IMR-90 (cell line): ENCODE measurements at regions not wholly inside any gene's neighbourhood (a gene's known extent, or its start where the extent isn't known, plus 50 kb on each side); places are given as distances from the start of the nearest gene placed in this dataset.

Experiments used
- ATAC-seq: fragments of 200-7000 bp; cut with Tn5 transposase; 2 replicates; pipeline ENCODE4 v1.9.1; 2020; ENCODE audit warnings: low read depth, mild to moderate bottlenecking, moderate library complexity
- BruUV-seq: library from RNA; stranded (reverse); fragments of 400-500 nt; replicated peaks from 2 replicates; lab custom pipeline; 2021; lab: Mats Ljungman, UMichigan
- CTCF ChIA-PET: fragments of 300-600 bp; formaldehyde crosslinking; extraction: SDS; loops from one replicate; lab custom pipeline; 2021; ENCODE audit warnings: antibody characterized with exemption; lab: Yijun Ruan, JAX
- POLR2A ChIA-PET: fragments of 300-600 bp; sonication (Branson Sonifier 250); formaldehyde crosslinking; loops from one replicate; lab custom pipeline; 2022; ENCODE audit warnings: antibody characterized with exemption; ENCODE audit not compliant: unreplicated experiment; lab: Charles Lee
- DNase-seq: peaks from one replicate; pipeline ENCODE4 v3.0.0; 2013
- H2AFZ ChIP-seq: replicated peaks from 2 replicates; pipeline ENCODE3; 2013; ENCODE audit warnings: low read length, mild to moderate bottlenecking; ENCODE audit not compliant: poor library complexity
- H2AK5ac ChIP-seq: 2 replicates; pipeline ENCODE4 v1.6.1; 2013; ENCODE audit warnings: low read depth, low read length, inconsistent platforms
- H2AK9ac ChIP-seq: replicated peaks from 2 replicates; pipeline ENCODE3; 2013; ENCODE audit warnings: mild to moderate bottlenecking, low read depth, low read length, moderate library complexity; ENCODE audit not compliant: poor library complexity
- H2BK120ac ChIP-seq: 2 replicates; pipeline ENCODE4 v1.6.1; 2013; ENCODE audit warnings: low read depth, low read length, inconsistent platforms
- H2BK15ac ChIP-seq: 3 replicates; pipeline ENCODE4 v1.6.1; 2013; ENCODE audit warnings: low read depth, low read length, inconsistent platforms
- H2BK20ac ChIP-seq: 2 replicates; pipeline ENCODE4 v1.6.1; 2013; ENCODE audit warnings: low read depth, mild to moderate bottlenecking, inconsistent platforms, low read length, moderate library complexity
- H2BK5ac ChIP-seq: 2 replicates; pipeline ENCODE4 v1.6.1; 2013; ENCODE audit warnings: mild to moderate bottlenecking, low read depth, low read length, inconsistent platforms; ENCODE audit not compliant: poor library complexity, severe bottlenecking
- H3K14ac ChIP-seq: replicated peaks from 2 replicates; pipeline ENCODE4 v1.6.1; 2013; ENCODE audit warnings: low read depth, low read length, inconsistent platforms
- H3K18ac ChIP-seq: 2 replicates; pipeline ENCODE4 v1.6.1; 2013; ENCODE audit warnings: low read depth, low read length, control low read depth
- H3K23ac ChIP-seq: 2 replicates; pipeline ENCODE4 v1.6.1; 2013; ENCODE audit warnings: low read depth, low read length, inconsistent platforms
- H3K27ac ChIP-seq: 2 replicates; pipeline ENCODE4 v1.5.1; 2013; ENCODE audit warnings: mild to moderate bottlenecking, control low read depth, low read length; ENCODE audit not compliant: insufficient read depth
- H3K27me3 ChIP-seq: 2 replicates; pipeline ENCODE4 v1.6.1; 2013; ENCODE audit warnings: low read length; ENCODE audit not compliant: control insufficient read depth, insufficient read depth
- H3K36me3 ChIP-seq: 2 replicates; pipeline ENCODE4 v1.6.1; 2013; ENCODE audit warnings: low read length, mixed read lengths; ENCODE audit not compliant: control insufficient read depth, insufficient read depth
- H3K4ac ChIP-seq: 2 replicates; pipeline ENCODE4 v1.6.1; 2013; ENCODE audit warnings: low read depth, low read length, inconsistent platforms
- H3K4me1 ChIP-seq: 2 replicates; pipeline ENCODE4 v1.6.1; 2013; ENCODE audit warnings: low read length, mixed read lengths; ENCODE audit not compliant: control insufficient read depth, insufficient read depth
- H3K4me2 ChIP-seq: 2 replicates; pipeline ENCODE4 v1.6.1; 2013; ENCODE audit warnings: low read depth, mild to moderate bottlenecking, control low read depth, low read length, moderate library complexity
- H3K4me3 ChIP-seq: 2 replicates; pipeline ENCODE4 v1.5.1; 2013; ENCODE audit warnings: low read depth, mild to moderate bottlenecking, control low read depth, low read length, moderate library complexity; ENCODE audit not compliant: insufficient read depth
- H3K56ac ChIP-seq: 2 replicates; pipeline ENCODE4 v1.6.1; 2013; ENCODE audit warnings: low read length, inconsistent platforms; ENCODE audit not compliant: insufficient read depth; ENCODE audit errors: extremely low read depth
- H3K79me1 ChIP-seq, 2 experiments: 2 replicates each; pipeline ENCODE4 v1.6.1; 2013; ENCODE audit warnings: low read length in 2 of 2, inconsistent platforms in 1 of 2, low read depth in 1 of 2
- H3K9ac ChIP-seq: 2 replicates; pipeline ENCODE4 v1.6.1; 2013; ENCODE audit warnings: low read depth, low read length, control low read depth
- H3K9me1 ChIP-seq: 2 replicates; pipeline ENCODE4 v1.6.1; 2013; ENCODE audit warnings: low read length, inconsistent platforms; ENCODE audit not compliant: insufficient read depth
- H3K9me3 ChIP-seq: 2 replicates; pipeline ENCODE4 v1.6.1; 2013; ENCODE audit warnings: low read length; ENCODE audit not compliant: control insufficient read depth, insufficient read depth
- H4K20me1 ChIP-seq: 2 replicates; pipeline ENCODE4 v1.6.1; 2013; ENCODE audit warnings: low read length, inconsistent platforms; ENCODE audit not compliant: insufficient read depth
- H4K5ac ChIP-seq: 2 replicates; pipeline ENCODE4 v1.6.1; 2013; ENCODE audit warnings: mild to moderate bottlenecking, low read depth, low read length, control low read depth
- H4K8ac ChIP-seq, 2 experiments: 2 replicates each; pipeline ENCODE4 v1.6.1; 2013; ENCODE audit warnings: low read depth in 2 of 2, low read length in 2 of 2, control low read depth in 1 of 2, inconsistent platforms in 1 of 2
- H4K91ac ChIP-seq: 2 replicates; pipeline ENCODE4 v1.6.1; 2013; ENCODE audit warnings: low read depth, low read length, inconsistent platforms; ENCODE audit not compliant: insufficient read depth
- CEBPB ChIP-seq: IDR thresholded peaks from 2 replicates; pipeline ENCODE4 v1.6.1; 2012; ENCODE audit warnings: low read depth, low read length, improper control_type of control experiment
- CHD1 ChIP-seq: IDR thresholded peaks from 2 replicates; pipeline ENCODE4 v1.6.1; 2012; ENCODE audit warnings: low read depth, low read length, improper control_type of control experiment
- FOS ChIP-seq: fragments of 150-350 bp; IDR thresholded peaks from 2 replicates; pipeline ENCODE4 v1.6.1; 2016; ENCODE audit warnings: low read depth, low read length
- MAFK ChIP-seq: IDR thresholded peaks from 2 replicates; pipeline ENCODE4 v1.6.1; 2012; ENCODE audit warnings: low read depth, low read length, improper control_type of control experiment
- MAZ ChIP-seq: IDR thresholded peaks from 2 replicates; pipeline ENCODE4 v1.6.1; 2012; ENCODE audit warnings: low read depth, mild to moderate bottlenecking, low read length, improper control_type of control experiment, moderate library complexity, borderline replicate concordance
- MXI1 ChIP-seq: IDR thresholded peaks from 2 replicates; pipeline ENCODE4 v1.6.1; 2012; ENCODE audit warnings: low read depth, mild to moderate bottlenecking, low read length, moderate library complexity, borderline replicate concordance
- POLR2A ChIP-seq: IDR thresholded peaks from 2 replicates; pipeline ENCODE4 v1.6.1; 2012; ENCODE audit warnings: mild to moderate bottlenecking, low read depth, low read length
- RCOR1 ChIP-seq: IDR thresholded peaks from 2 replicates; pipeline ENCODE4 v1.6.1; 2012; ENCODE audit warnings: mild to moderate bottlenecking, low read length, improper control_type of control experiment; ENCODE audit not compliant: insufficient replicate concordance
- RFX5 ChIP-seq: IDR thresholded peaks from 2 replicates; pipeline ENCODE4 v1.8.0; 2012; ENCODE audit warnings: low read depth, mild to moderate bottlenecking, low read length, moderate library complexity
- SMC3 ChIP-seq: fragments of 150-350 bp; IDR thresholded peaks from 2 replicates; pipeline ENCODE4 v1.6.1; 2016; ENCODE audit warnings: low read depth, mild to moderate bottlenecking, antibody characterized with exemption, low read length, moderate library complexity
- WGBS, 2 experiments: methylation state at CpG; one replicate each; pipeline versions ENCODE4 v1.1.5 to v1.1.7; 2013; ENCODE audit warnings: missing lambda C conversion rate in 2 of 2; ENCODE audit not compliant: insufficient read length in 1 of 2; ENCODE audit errors: extremely low coverage in 2 of 2; 5-methylcytosine and 5-hydroxymethylcytosine counted together
- dilution Hi-C: fragments of 300-500 bp; cut with HindIII; formaldehyde crosslinking; loops from one replicate; pipeline ENCODE4 v1.14.3; 2018; ENCODE audit warnings: low sequenced_read_pairs; ENCODE audit not compliant: unreplicated experiment
- in situ Hi-C: fragments of 300-500 bp; cut with MboI; formaldehyde crosslinking; loops from 3 replicates; pipeline ENCODE4 v1.14.3; 2019; ENCODE audit warnings: low sequenced_read_pairs, inconsistent platforms, mixed read lengths
- intact Hi-C: fragments of 100-400 bp; cut with micrococcal nuclease; formaldehyde crosslinking; loops from 2 replicates; pipeline ENCODE4 v1.10.0; 2022
- TF ChIP-seq, protein P1 (sequence below): conservative IDR thresholded peaks from 2 replicates; pipeline ENCODE4 v1.5.1; 2012; ENCODE audit warnings: mild to moderate bottlenecking, low read depth, low read length, improper control_type of control experiment

DNA sequence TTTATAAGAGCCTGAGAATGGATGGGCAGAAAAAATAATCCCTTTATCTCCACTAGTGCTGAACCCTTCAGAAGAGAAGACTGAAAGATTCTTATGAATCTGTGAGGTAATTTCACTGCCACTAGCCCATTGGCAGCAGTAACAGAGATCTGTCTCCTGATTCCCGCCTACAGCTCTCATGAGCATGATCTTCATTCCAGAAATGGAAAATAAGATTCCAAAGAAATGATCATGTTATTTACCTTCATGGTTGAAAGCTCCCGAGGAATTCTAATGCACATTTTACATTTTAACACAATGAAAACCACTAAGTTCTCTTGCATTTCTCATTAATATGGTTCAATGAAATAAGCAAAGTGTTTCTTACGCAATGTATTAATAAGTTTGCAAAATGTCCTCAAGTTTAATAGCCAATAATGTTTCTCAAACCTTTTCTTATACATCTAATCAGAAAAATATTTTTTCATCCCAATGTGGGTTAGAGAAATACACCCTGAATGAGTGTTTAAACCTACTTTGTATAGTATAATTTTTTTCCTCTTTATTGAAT lies 905.6 kb downstream of the TMEM182 start:
- POLR2A ChIA-PET = no interaction called here
- ATAC-seq (no peak), DNase-seq (no peak)
- WGBS, 2 experiments = no CpG with 5 or more reads among the region's 3 CpGs
- Histone ChIP-seq H3K4me2 (no peak overlapping the region), H3K14ac (no peak overlapping the region), H3K27me3 (no peaks in the 10 kb centered on the region), H2AK5ac (no peak overlapping the region), H2BK5ac (no peak overlapping the region), H3K9me1 (no peaks in the 10 kb centered on the region), H3K36me3 (no peaks in the 10 kb centered on the region), H2BK20ac (no peak overlapping the region), H2AFZ (no peak overlapping the region), H3K56ac (no peak overlapping the region), H3K9me3 (peaks cover 5% of the 10 kb centered on the region), H3K27ac (no peak overlapping the region), H3K23ac (no peak overlapping the region), H2AK9ac (no peak overlapping the region), H2BK15ac (no peak overlapping the region), H4K20me1 (no peaks in the 10 kb centered on the region), H3K9ac (no peak overlapping the region), H3K4me1 (no peaks in the 10 kb centered on the region), H3K4ac (no peak overlapping the region), H4K8ac (no peak overlapping the region), H3K79me1 (no peaks in the 10 kb centered on the region), H3K4me3 (no peak overlapping the region), H4K91ac (no peak overlapping the region), H2BK120ac (no peak overlapping the region), H4K5ac (no peak overlapping the region), H3K18ac (no peak overlapping the region)
- in situ Hi-C loops (no loop called here), dilution Hi-C loops (no loop called here), intact Hi-C loops (no loop called here)
- no peak for TF ChIP-seq MAFK
- no peak for TF ChIP-seq CHD1
- TF ChIP-seq, protein P1, sequence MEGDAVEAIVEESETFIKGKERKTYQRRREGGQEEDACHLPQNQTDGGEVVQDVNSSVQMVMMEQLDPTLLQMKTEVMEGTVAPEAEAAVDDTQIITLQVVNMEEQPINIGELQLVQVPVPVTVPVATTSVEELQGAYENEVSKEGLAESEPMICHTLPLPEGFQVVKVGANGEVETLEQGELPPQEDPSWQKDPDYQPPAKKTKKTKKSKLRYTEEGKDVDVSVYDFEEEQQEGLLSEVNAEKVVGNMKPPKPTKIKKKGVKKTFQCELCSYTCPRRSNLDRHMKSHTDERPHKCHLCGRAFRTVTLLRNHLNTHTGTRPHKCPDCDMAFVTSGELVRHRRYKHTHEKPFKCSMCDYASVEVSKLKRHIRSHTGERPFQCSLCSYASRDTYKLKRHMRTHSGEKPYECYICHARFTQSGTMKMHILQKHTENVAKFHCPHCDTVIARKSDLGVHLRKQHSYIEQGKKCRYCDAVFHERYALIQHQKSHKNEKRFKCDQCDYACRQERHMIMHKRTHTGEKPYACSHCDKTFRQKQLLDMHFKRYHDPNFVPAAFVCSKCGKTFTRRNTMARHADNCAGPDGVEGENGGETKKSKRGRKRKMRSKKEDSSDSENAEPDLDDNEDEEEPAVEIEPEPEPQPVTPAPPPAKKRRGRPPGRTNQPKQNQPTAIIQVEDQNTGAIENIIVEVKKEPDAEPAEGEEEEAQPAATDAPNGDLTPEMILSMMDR = no peak
- no peak for TF ChIP-seq POLR2A
- no peak for TF ChIP-seq MAZ
- no peak for TF ChIP-seq RCOR1
- no peak for TF ChIP-seq RFX5
- no peak for TF ChIP-seq FOS
- TF ChIP-seq CEBPB = no peak; the same call in 1 of the 2 replicates
- no peak for TF ChIP-seq MXI1
- TF ChIP-seq SMC3 = no peak
- CTCF ChIA-PET = no interaction called here
- no TSS peak for BruUV-seq
